Gastrocnemius medialis (tissue), 4 donors: ENCODE measurements at regions not wholly inside any gene's neighbourhood (a gene's known extent, or its start where the extent isn't known, plus 50 kb on each side); places are given as distances from the start of the nearest gene placed in this dataset.

Experiments
- ATAC-seq, 2 donors: fragments of 150-250 bp; one replicate each; pipeline ENCODE4 v1.9.1; 2016
- DNase-seq, 2 donors: peaks; one replicate each; pipeline ENCODE4 v3.0.0-alpha.2; 2019
- H3K27ac ChIP-seq, 4 donors: fragments of 200-600 bp; sonication (generic); 1 replicate in 1 of 4; 2 replicates in 3 of 4; pipeline ENCODE4 v1.5.1; 2016 to 2018; ENCODE audit warnings: mild to moderate bottlenecking in 2 of 4, moderate library complexity in 1 of 4
- H3K27me3 ChIP-seq, 3 donors: fragments of 200-600 bp; sonication (generic) in 2 of 3; 1 replicate in 1 of 3; 2 replicates in 2 of 3; pipeline versions ENCODE4 v1.5.1 to v1.6.0; 2016 to 2019; ENCODE audit warnings: mild to moderate bottlenecking in 1 of 3, moderate library complexity in 1 of 3
- H3K36me3 ChIP-seq, 2 donors: fragments of 200-600 bp; sonication (generic) in 1 of 2; one replicate each; pipeline ENCODE4 v1.5.1; 2017 to 2018
- H3K4me1 ChIP-seq, 2 donors: fragments of 200-600 bp; sonication (generic) in 1 of 2; one replicate each; pipeline ENCODE4 v1.5.1; 2016 to 2017; ENCODE audit warnings: mild to moderate bottlenecking in 2 of 2
- H3K4me3 ChIP-seq, 4 donors: fragments of 200-600 bp; sonication (generic) in 3 of 4; 1 replicate in 1 of 4; 2 replicates in 3 of 4; pipeline ENCODE4 v1.5.1; 2016 to 2019; ENCODE audit warnings: mild to moderate bottlenecking in 2 of 4
- H3K9me3 ChIP-seq, 3 donors: fragments of 200-600 bp; sonication (generic) in 2 of 3; 1 replicate in 1 of 3; 2 replicates in 2 of 3; pipeline ENCODE4 v1.5.1; 2016 to 2019
- CTCF ChIP-seq, 5 experiments: fragments of 450-650 bp in 3 of 5; fragments of 200-600 bp in 2 of 5; sonication (generic) in 2 of 5; IDR thresholded peaks in 4 of 5; conservative IDR thresholded peaks in 1 of 5; 1 replicate in 4 of 5; 2 replicates in 1 of 5; pipeline ENCODE4 v1.5.1; 2016 to 2019; ENCODE audit warnings: antibody characterized with exemption in 5 of 5, mild to moderate bottlenecking in 3 of 5, moderate library complexity in 3 of 5
- POLR2A ChIP-seq, 2 donors: fragments of 450-650 bp; IDR thresholded peaks; one replicate each; pipeline ENCODE4 v1.6.1; 2017; ENCODE audit warnings: antibody characterized with exemption in 2 of 2, mild to moderate bottlenecking in 2 of 2, moderate library complexity in 2 of 2
- in situ Hi-C, 4 donors: fragments of 200-750 bp; cut with MboI; loops; one replicate each; pipeline versions ENCODE4 v1.15.0 to v1.8.0; 2017; ENCODE audit warnings: low sequenced_read_pairs in 4 of 4
- intact Hi-C: fragments of 100-400 bp; cut with DNase I; formaldehyde crosslinking; loops from one replicate; pipeline ENCODE4 v1.15.1; 2023; ENCODE audit warnings: low total_unique reads

- ATAC-seq = no peak
- H3K36me3 ChIP-seq = no peaks in the 10 kb centered on the region
- H3K4me1 ChIP-seq = no peaks in the 10 kb centered on the region
- intact Hi-C loops = no loop called here
- TF ChIP-seq CTCF (IDR thresholded peaks at IDR 0.05 in 4 of 5, conservative IDR thresholded peaks at IDR 0.05 in 1 of 5) (no peak), POLR2A (IDR thresholded peaks at IDR 0.05) (no peak)
- no peaks in the 10 kb centered on the region for H3K9me3 ChIP-seq
- H3K4me3 ChIP-seq = no peak overlapping the region
- in situ Hi-C loops = no loop called here
- no peak for DNase-seq
- no peak overlapping the region for H3K27ac ChIP-seq
- H3K27me3 ChIP-seq = no peaks in the 10 kb centered on the region
Measured at GRCh38 chr7:9204571-9204970, 771.2 kb downstream of the NXPH1 start.

DNA sequence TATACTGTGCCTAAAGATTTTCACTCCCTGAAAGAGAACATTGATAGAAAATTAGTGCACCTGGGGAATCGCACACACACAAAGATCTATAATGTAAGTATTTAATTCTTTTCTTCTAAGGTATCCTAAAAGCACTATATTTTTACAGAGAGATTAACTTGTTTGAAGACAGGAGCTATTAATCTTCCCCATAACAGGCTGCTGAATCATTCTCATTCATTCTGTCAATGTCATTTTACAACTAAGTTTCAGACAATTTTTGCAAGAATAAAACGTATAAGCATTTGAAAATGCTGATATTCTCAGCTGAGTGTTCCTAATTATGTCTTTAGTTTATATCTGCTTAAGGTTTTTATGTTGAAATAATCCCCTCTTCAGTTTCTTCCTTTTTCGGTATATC, 776.7 kb downstream of the NXPH1 start:
- H3K27ac ChIP-seq = no peak overlapping the region
- H3K4me3 ChIP-seq = no peak overlapping the region
- H3K27me3 ChIP-seq = no peaks in the 10 kb centered on the region
- no peaks in the 10 kb centered on the region for H3K36me3 ChIP-seq
- H3K9me3 ChIP-seq = no peaks in the 10 kb centered on the region
- no peak for TF ChIP-seq CTCF (IDR thresholded peaks at IDR 0.05 in 4 of 5, conservative IDR thresholded peaks at IDR 0.05 in 1 of 5)
- TF ChIP-seq POLR2A (IDR thresholded peaks at IDR 0.05) = no peak
- in situ Hi-C loops (no loop called here), intact Hi-C loops (no loop called here)
- no peaks in the 10 kb centered on the region for H3K4me1 ChIP-seq
- no peak for DNase-seq
- no peak for ATAC-seq

GRCh38 chr7:9217204-9217603, 783.8 kb downstream of the NXPH1 start:
- no peak for DNase-seq
- intact Hi-C loops = no loop called here

DNA sequence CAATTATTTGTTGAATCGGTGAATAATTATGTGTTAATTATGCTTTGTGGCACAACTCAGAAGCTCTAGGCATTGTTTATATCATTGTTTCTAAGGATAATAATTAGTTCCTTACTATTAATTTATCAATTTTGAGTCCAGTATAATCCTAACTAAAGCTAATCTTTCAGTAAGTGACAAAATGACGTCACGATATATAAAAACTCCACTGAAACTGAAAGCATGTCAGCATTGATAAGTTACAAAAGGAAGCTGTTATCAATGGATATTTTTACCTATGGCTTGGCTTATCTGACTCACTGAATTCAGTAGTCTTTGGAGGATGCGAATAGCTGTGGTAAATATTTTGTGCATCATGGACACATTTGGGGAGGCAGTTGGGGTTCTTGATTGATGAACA, 793.1 kb downstream of the NXPH1 start:
- Histone ChIP-seq H3K9me3 (no peaks in the 10 kb centered on the region), H3K4me1 (no peaks in the 10 kb centered on the region), H3K27me3 (no peaks in the 10 kb centered on the region), H3K36me3 (no peaks in the 10 kb centered on the region), H3K4me3 (no peak overlapping the region), H3K27ac (no peak overlapping the region)
- no peak for DNase-seq
- in situ Hi-C loops = no loop called here
- no peak for ATAC-seq
- intact Hi-C loops = no loop called here
- no peak for TF ChIP-seq CTCF (IDR thresholded peaks at IDR 0.05 in 4 of 5, conservative IDR thresholded peaks at IDR 0.05 in 1 of 5)
- no peak for TF ChIP-seq POLR2A (IDR thresholded peaks at IDR 0.05)

More at GRCh38 chr7:9217204-9217603, 783.8 kb downstream of the NXPH1 start:
- H3K9me3 ChIP-seq = no peaks in the 10 kb centered on the region
- H3K4me1 ChIP-seq = no peaks in the 10 kb centered on the region
- TF ChIP-seq CTCF (IDR thresholded peaks at IDR 0.05 in 4 of 5, conservative IDR thresholded peaks at IDR 0.05 in 1 of 5) (no peak), POLR2A (IDR thresholded peaks at IDR 0.05) (no peak)
- no peak overlapping the region for H3K27ac ChIP-seq
- in situ Hi-C loops = no loop called here
- no peak overlapping the region for H3K4me3 ChIP-seq
- H3K36me3 ChIP-seq = no peaks in the 10 kb centered on the region
- no peak for ATAC-seq
- H3K27me3 ChIP-seq = no peaks in the 10 kb centered on the region

DNA sequence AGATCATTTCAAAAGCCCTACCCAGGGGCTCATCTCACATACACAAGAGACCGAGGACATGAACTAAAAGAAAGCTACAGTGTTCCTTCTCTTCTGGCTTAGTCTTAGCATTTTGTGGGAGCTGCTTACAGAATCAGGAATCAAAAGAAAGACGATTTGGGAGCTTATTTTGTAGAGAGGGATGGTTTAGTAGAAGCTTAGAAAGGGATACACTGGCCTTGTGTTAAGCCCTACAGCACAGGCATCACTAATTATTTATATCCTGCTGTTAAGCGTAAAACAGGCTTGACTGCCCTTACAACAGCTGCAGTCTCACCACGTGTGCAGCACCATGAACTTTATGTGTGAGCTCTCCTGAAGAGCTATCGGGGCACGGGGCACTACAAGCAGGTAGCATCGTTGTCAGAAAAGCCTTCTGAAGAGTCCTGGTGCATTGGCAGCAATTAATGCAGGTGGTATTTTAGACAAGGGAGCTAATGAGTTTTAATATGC, 798.3 kb downstream of the NXPH1 start:
- no peak for TF ChIP-seq POLR2A (IDR thresholded peaks at IDR 0.05)
- TF ChIP-seq CTCF (IDR thresholded peaks at IDR 0.05 in 4 of 5, conservative IDR thresholded peaks at IDR 0.05 in 1 of 5) = no peak
- intact Hi-C loops (no loop called here), in situ Hi-C loops (no loop called here)
- Histone ChIP-seq H3K36me3 (no peaks in the 10 kb centered on the region), H3K9me3 (no peaks in the 10 kb centered on the region), H3K4me1 (no peaks in the 10 kb centered on the region), H3K27me3 (no peaks in the 10 kb centered on the region), H3K27ac (no peak overlapping the region), H3K4me3 (no peak overlapping the region)
- DNase-seq = no peak
- ATAC-seq = no peak
